ENCODE measurements at regions not wholly inside any gene's neighbourhood (a gene's known extent, or its start where the extent isn't known, plus 50 kb on each side); places are given as distances from the start of the nearest gene placed in this dataset.
"Not testable (repeated sequence)": the region's sequence is repeated elsewhere in the genome, so short reads cannot be mapped to it uniquely, and the experiment has no call there.

- TF ChIP-seq CTCF, POLR2A (IDR thresholded peaks at IDR 0.05): not testable (repeated sequence)
Observed at GRCh38 chr12:33550214-33550613, 110.6 kb upstream of the SYT10 start.
